Neural progenitor cell (in vitro differentiated cells): ENCODE measurements at regions not wholly inside any gene's neighbourhood (a gene's known extent, or its start where the extent isn't known, plus 50 kb on each side); places are given as distances from the start of the nearest gene placed in this dataset.

Experiments
- DNase-seq: peaks from one replicate; pipeline ENCODE4 v3.0.0-alpha.2; 2016; ENCODE audit warnings: low spot score
- H2AFZ ChIP-seq: fragments of 200-600 bp; sonication (generic); replicated peaks from 2 replicates; pipeline ENCODE4 v1.6.1; 2016; ENCODE audit warnings: antibody characterized with exemption
- H3F3A ChIP-seq: fragments of 200-600 bp; sonication (generic); 2 replicates; pipeline ENCODE4 v1.6.1; 2016; ENCODE audit warnings: antibody characterized with exemption, low read depth
- H3K27ac ChIP-seq: fragments of 200-600 bp; sonication (generic); 2 replicates; pipeline ENCODE4 v1.5.1; 2016; ENCODE audit warnings: mild to moderate bottlenecking
- H3K27me3 ChIP-seq: fragments of 200-600 bp; sonication (generic); 2 replicates; pipeline ENCODE4 v1.6.1; 2016; ENCODE audit warnings: mild to moderate bottlenecking, moderate library complexity
- H3K36me3 ChIP-seq: fragments of 200-600 bp; sonication (generic); 2 replicates; pipeline ENCODE4 v1.5.1; 2016
- H3K4me1 ChIP-seq: fragments of 200-600 bp; sonication (generic); 2 replicates; pipeline ENCODE4 v1.6.1; 2016; ENCODE audit warnings: mixed run types
- H3K4me2 ChIP-seq: fragments of 200-600 bp; sonication (generic); 2 replicates; pipeline ENCODE4 v1.6.1; 2016
- H3K4me3 ChIP-seq: fragments of 200-600 bp; sonication (generic); 2 replicates; pipeline ENCODE4 v1.5.1; 2016
- H3K79me2 ChIP-seq: fragments of 200-600 bp; sonication (generic); 2 replicates; pipeline ENCODE4 v1.6.1; 2016; ENCODE audit warnings: low read depth
- H3K9ac ChIP-seq: fragments of 200-600 bp; sonication (generic); 2 replicates; pipeline ENCODE4 v1.6.1; 2016
- H3K9me3 ChIP-seq: fragments of 200-600 bp; sonication (generic); 2 replicates; pipeline ENCODE4 v1.5.1; 2016; ENCODE audit warnings: low read depth
- H4K20me1 ChIP-seq: fragments of 200-600 bp; sonication (generic); 2 replicates; pipeline ENCODE4 v1.6.1; 2016; ENCODE audit warnings: low read depth
- H3K27ac Mint-ChIP-seq: 3 replicates; pipeline ENCODE4 v1.8.0; 2021; ENCODE audit warnings: mixed read lengths
- H3K27me3 Mint-ChIP-seq: 2 replicates; pipeline ENCODE4 v1.8.0; 2022; ENCODE audit warnings: low read depth, mild to moderate bottlenecking, inconsistent platforms, moderate library complexity, mixed read lengths; ENCODE audit not compliant: insufficient read depth
- H3K36me3 Mint-ChIP-seq: 3 replicates; pipeline ENCODE4 v1.8.0; 2021; ENCODE audit warnings: mixed read lengths
- H3K4me1 Mint-ChIP-seq: 3 replicates; pipeline ENCODE4 v1.8.0; 2021; ENCODE audit warnings: mixed read lengths
- H3K4me3 Mint-ChIP-seq: 3 replicates; pipeline ENCODE4 v1.8.0; 2021; ENCODE audit warnings: mild to moderate bottlenecking, moderate library complexity, mixed read lengths
- H3K9me3 Mint-ChIP-seq: 3 replicates; pipeline ENCODE4 v1.8.0; 2020; ENCODE audit warnings: mixed read lengths
- CTCF ChIP-seq: fragments of 200-600 bp; sonication (generic); IDR thresholded peaks from 2 replicates; pipeline ENCODE4 v1.5.1; 2017; ENCODE audit warnings: antibody characterized with exemption, mild to moderate bottlenecking
- EZH2 ChIP-seq: fragments of 200-600 bp; sonication (generic); IDR thresholded peaks from 2 replicates; pipeline ENCODE4 v1.6.1; 2017; ENCODE audit warnings: antibody characterized with exemption, mild to moderate bottlenecking, moderate library complexity
- EZH2phosphoT487 ChIP-seq: fragments of 200-600 bp; sonication (generic); IDR thresholded peaks from 2 replicates; pipeline ENCODE4 v1.6.1; 2017; ENCODE audit warnings: antibody characterized with exemption

GRCh38 chr9:108095496-108095895 lies 605.9 kb upstream of the KLF4 start:
- H3K79me2 ChIP-seq: no peaks in the 10 kb centered on the region
- peaks cover 9% of the 10 kb centered on the region for H3K9me3 ChIP-seq
- no peaks in the 10 kb centered on the region for H3F3A ChIP-seq
- no peaks in the 10 kb centered on the region for H3K36me3 ChIP-seq
- no peak overlapping the region for H3K4me3 Mint-ChIP-seq
- no peaks in the 10 kb centered on the region for H4K20me1 ChIP-seq
- H3K4me1 ChIP-seq: no peaks in the 10 kb centered on the region
- no peak overlapping the region for H3K4me3 ChIP-seq
- no peaks in the 10 kb centered on the region for H3K27me3 ChIP-seq
- no peak overlapping the region for H2AFZ ChIP-seq
- H3K27ac Mint-ChIP-seq: no peak overlapping the region
- H3K27ac ChIP-seq: no peak overlapping the region
- H3K4me2 ChIP-seq: no peak overlapping the region
- H3K9ac ChIP-seq: no peak overlapping the region
- no peaks in the 10 kb centered on the region for H3K36me3 Mint-ChIP-seq
- peaks cover 2% of the 10 kb centered on the region for H3K27me3 Mint-ChIP-seq
- no peak for DNase-seq
- H3K9me3 Mint-ChIP-seq: peaks cover 2% of the 10 kb centered on the region
- TF ChIP-seq EZH2 (no peak), EZH2phosphoT487 (no peak), CTCF (no peak)
- peaks cover 9% of the 10 kb centered on the region for H3K4me1 Mint-ChIP-seq

- H3K4me3 Mint-ChIP-seq: no peak overlapping the region
- Histone ChIP-seq H3K9me3 (peaks cover 9% of the 10 kb centered on the region), H3K27me3 (no peaks in the 10 kb centered on the region), H2AFZ (no peak overlapping the region), H3K27ac (no peak overlapping the region), H4K20me1 (no peaks in the 10 kb centered on the region), H3K9ac (no peak overlapping the region), H3F3A (no peaks in the 10 kb centered on the region), H3K4me2 (no peak overlapping the region), H3K79me2 (no peaks in the 10 kb centered on the region), H3K36me3 (no peaks in the 10 kb centered on the region), H3K4me3 (no peak overlapping the region), H3K4me1 (no peaks in the 10 kb centered on the region)
- peaks cover 2% of the 10 kb centered on the region for H3K27me3 Mint-ChIP-seq
- no peak for TF ChIP-seq EZH2
- TF ChIP-seq EZH2phosphoT487: no peak
- no peak for TF ChIP-seq CTCF
- peaks cover 2% of the 10 kb centered on the region for H3K9me3 Mint-ChIP-seq
- H3K36me3 Mint-ChIP-seq: no peaks in the 10 kb centered on the region
- no peak overlapping the region for H3K27ac Mint-ChIP-seq
- peaks cover 3% of the 10 kb centered on the region for H3K4me1 Mint-ChIP-seq
- no peak for DNase-seq
Measured at GRCh38 chr9:108094676-108094993, 605.1 kb upstream of the KLF4 start.

GRCh38 chr9:108093773-108094675 lies 604.5 kb upstream of the KLF4 start:
- Histone ChIP-seq H3K27ac (no peak overlapping the region), H3F3A (no peaks in the 10 kb centered on the region), H3K79me2 (no peaks in the 10 kb centered on the region), H3K9me3 (peaks cover 9% of the 10 kb centered on the region), H3K27me3 (no peaks in the 10 kb centered on the region), H3K4me1 (no peaks in the 10 kb centered on the region), H3K4me2 (no peak overlapping the region), H3K9ac (no peak overlapping the region), H3K36me3 (no peaks in the 10 kb centered on the region), H3K4me3 (no peak overlapping the region), H2AFZ (no peak overlapping the region), H4K20me1 (no peaks in the 10 kb centered on the region)
- Mint-ChIP-seq H3K9me3 (peaks cover 2% of the 10 kb centered on the region), H3K27me3 (peaks cover 2% of the 10 kb centered on the region), H3K4me1 (no peaks in the 10 kb centered on the region), H3K4me3 (no peak overlapping the region), H3K27ac (no peak overlapping the region), H3K36me3 (no peaks in the 10 kb centered on the region)
- no peak for TF ChIP-seq EZH2phosphoT487
- no peak for DNase-seq

GRCh38 chr9:108088916-108089315 lies 599.3 kb upstream of the KLF4 start:
- TF ChIP-seq EZH2: no peak
- no peak for TF ChIP-seq EZH2phosphoT487
- TF ChIP-seq CTCF: no peak
- no peak for DNase-seq

More at GRCh38 chr9:108088916-108089315, 599.3 kb upstream of the KLF4 start:
- no peak overlapping the region for H2AFZ ChIP-seq
- no peaks in the 10 kb centered on the region for H3K36me3 ChIP-seq
- no peaks in the 10 kb centered on the region for H3K4me1 ChIP-seq
- peaks cover 9% of the 10 kb centered on the region for H3K9me3 ChIP-seq
- no peak overlapping the region for H3K27ac ChIP-seq
- H3K36me3 Mint-ChIP-seq: no peaks in the 10 kb centered on the region
- H3F3A ChIP-seq: no peaks in the 10 kb centered on the region
- H3K9me3 Mint-ChIP-seq: peaks cover 2% of the 10 kb centered on the region
- H3K27ac Mint-ChIP-seq: no peak overlapping the region
- H3K4me3 ChIP-seq: no peak overlapping the region
- no peak overlapping the region for H3K9ac ChIP-seq
- peaks cover 3% of the 10 kb centered on the region for H3K4me1 Mint-ChIP-seq
- H4K20me1 ChIP-seq: no peaks in the 10 kb centered on the region
- no peaks in the 10 kb centered on the region for H3K79me2 ChIP-seq
- no peak overlapping the region for H3K4me3 Mint-ChIP-seq
- no peaks in the 10 kb centered on the region for H3K27me3 ChIP-seq
- no peaks in the 10 kb centered on the region for H3K27me3 Mint-ChIP-seq
- no peak overlapping the region for H3K4me2 ChIP-seq
